ENCODE measurements at regions not wholly inside any gene's neighbourhood (a gene's known extent, or its start where the extent isn't known, plus 50 kb on each side); places are given as distances from the start of the nearest gene placed in this dataset.

DNA sequence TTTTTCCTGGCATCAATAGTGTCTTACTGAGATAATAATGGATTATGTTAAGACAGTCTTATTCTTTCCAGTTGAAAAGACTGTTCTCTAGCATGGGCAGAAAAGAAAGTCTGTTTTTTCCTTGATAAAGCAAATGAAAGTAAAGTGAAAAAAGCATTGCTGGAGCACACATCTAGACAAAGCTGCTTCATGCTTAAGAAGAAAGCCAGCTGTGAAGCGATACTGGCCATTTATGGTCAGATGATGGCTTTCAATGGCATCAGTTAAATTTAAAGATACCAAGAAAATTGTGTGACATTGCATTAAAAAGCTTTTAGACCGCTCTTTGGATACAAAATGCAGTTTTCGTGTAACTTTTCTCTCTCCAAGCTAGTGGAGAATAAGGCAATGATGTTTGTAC, 242.1 kb upstream of the TRAM1L1 start:
- DNase-seq, result no peak

DNA sequence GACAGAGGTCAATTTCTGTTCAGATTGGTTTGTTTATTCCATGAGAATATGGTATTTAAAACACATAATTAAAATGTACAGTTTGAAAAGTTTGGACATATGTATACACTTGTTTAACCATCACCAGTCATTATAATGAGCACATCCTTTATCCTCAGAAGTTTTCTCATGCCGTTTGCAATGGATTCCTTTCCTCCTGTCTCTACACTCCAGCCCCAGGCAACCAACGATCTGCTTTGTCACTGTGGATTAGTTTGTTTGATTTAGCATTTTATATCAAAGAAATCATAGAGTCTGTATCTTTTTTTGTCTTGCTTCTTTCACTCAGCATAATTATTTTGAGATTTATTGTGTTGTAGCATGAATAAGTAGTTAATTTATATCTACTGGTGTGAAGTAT, 243.0 kb upstream of the TRAM1L1 start:
- DNase-seq, result no peak

DNA sequence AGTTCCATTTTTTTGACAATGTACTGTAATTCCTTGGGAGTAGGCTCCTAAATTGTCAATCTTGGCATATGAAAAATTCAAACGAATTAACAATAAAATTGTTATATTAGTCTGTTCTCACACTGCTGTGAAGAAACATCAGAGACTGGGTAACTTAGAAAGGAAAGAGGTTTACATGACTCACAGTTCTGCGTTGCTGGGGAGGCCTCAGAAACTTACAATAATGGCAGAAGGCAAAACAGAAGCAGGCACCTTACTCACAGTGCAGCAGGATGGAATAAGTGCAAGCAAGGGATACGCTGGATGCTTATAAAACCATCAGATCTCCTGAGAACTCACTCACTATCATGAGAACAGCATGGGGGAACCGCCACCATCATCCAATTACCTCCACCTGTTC, 246.4 kb upstream of the TRAM1L1 start:
- no peak for DNase-seq

DNA sequence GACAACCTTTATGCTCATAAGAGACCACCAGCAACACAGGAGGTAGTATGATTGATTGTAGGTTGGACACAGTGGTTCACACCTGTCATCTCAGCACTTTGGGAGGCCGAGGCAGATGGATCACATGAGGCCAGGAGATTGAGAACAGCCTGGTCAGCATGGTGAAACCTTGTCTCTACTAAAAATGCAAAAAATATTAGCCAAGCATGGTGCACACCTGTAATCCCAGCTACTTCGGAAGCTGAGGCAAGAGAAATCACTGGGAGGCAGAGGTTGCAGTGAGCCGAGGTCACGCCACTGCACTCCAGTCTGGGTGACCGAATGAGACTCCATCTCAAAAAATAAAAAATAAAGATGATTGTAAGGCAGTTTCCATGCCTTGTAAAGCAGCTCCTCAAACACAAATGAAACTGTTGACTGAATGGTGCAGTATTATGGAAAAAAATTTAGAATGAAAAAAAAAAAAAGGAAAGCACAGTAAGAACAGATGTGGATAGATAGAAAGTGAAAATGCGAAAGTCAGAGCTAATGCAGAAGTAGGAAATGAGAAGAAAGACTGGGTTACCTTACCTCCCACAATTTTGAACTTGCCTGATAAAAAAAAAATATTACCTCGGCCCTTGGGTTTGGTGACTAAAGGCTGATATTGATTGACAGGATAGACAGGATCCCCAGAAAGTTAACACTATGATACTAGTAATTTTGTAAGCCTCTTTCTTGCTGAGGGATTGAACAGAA, 249.2 kb upstream of the TRAM1L1 start:
- DNase-seq, result no peak

DNA sequence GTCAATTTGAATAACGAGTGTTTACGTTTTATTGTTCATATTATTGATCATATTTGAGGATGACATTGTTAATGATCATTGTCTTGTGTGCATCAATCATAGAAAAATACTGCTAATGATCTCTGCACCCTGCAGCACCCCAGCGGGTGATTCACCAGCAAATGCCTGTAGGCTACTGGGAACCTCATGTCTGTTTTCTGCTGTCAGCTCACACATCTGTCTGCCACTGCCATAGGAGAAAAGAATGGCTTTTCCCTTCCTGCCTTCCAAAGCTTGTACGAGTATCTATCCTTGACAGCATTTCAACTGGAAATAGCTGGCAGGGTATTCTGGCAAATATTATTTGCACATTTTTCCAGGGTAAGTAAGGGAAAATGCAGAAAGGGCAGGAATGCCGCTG, 272.1 kb upstream of the TRAM1L1 start:
- DNase-seq, result no peak

DNA sequence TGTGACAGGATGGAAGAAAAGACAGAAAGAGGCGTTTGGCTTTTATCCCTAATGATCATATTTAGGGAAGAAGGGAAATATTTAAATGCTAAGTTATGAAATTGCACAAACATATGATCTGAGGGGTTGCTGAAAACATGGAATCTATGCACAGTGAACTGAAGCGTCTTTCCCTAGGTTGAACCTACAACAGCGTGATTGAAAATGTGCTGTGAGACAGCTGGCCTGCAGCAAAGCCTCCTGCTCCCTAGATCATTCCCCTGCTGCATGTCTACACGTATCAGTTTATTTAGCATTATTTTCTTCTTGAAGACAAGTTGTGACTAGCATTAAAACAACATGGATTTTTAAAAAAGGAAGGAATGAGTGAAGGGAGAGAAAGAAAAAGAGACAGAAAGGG, 272.5 kb upstream of the TRAM1L1 start:
- DNase-seq, result no peak

DNA sequence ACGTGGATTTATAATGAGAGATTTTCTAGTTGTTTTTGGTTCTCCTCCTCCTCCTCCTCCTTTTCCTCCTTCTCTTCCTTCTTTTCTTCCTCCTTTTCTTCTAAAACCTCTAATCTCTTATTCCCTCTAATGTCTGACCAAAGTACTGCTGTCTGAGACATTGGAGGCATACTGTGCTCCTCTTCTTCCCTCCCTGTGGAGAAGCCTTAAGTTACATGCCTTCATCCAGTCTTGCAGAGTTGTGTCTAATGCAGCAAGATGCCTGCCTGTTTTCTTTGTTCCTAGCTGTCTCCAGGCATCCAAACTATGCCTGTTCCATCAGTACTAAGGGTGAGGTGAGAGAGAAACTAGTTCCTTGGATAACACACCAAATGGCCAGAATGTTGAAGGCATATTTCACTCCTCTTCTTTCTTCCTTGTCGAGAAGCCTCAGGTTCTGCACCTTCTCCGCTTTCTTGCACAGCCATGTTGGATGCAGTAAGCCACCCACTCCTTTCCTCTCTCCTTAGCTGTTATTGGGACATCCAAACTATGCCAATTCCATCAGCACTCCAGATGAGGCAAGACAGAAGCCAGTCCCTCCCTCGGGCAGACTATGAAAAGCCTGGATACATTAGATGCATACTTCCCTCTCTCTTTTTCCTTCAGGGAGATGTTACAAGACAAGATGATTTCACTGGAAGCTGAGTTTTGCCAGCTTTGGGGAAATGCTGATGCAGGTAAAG, 285.7 kb upstream of the TRAM1L1 start:
- no peak for DNase-seq

DNA sequence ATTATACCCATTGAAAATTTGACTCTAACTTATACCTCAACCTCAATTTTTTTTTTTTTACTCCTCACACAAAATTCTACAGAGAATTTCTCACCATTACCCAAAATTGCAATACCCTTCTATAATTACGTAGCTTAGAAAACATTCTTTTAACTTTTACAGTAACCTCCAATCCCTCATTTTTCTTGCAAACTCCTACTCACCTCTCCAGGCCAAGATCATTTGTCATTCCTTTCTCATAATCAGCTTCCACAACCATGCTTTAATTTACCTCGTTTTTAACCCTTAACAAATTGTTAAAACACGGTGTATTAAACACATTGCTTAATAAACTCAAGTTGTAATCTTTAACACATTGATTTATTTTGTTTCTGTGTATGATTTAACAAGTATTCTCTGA, 289.7 kb upstream of the TRAM1L1 start:
- no peak for DNase-seq

DNA sequence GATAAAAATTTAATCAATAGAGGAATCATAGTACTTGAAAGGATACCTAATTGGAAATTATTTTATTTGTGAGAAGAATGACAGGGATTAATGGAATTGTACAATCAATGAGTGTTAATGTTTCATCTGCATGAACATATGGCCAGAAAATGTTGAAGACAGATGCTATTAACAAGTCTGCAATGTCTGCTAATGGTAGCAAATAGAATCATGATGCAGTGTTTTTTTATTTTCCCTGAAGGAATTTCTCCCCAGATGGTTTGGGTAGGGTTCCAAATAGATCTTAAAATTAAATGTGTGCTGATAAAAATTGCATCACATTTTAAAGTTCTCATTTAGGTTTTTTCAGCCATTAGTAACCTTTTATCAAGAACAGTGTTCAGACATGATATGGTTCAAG, 291.3 kb upstream of the TRAM1L1 start:
- DNase-seq, result no peak

DNA sequence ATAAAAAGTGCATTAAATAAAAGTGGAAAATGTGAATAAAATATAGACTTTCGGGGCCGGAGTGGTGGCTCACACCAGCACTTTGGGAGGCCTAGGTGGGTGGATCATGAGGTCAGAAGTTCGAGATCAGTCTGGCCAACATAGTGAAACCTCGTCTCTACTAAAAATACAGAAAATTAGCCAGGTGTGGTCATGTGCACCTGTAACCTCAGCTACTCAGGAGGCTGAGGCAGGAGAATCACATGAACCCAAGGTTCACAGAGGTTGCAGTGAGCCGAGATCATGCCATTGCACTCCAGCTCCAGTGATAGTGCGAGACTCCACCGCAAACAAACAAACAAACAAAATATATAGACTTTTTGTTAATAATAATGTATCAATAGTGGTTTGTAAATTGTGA, 293.6 kb upstream of the TRAM1L1 start:
- no peak for DNase-seq

DNA sequence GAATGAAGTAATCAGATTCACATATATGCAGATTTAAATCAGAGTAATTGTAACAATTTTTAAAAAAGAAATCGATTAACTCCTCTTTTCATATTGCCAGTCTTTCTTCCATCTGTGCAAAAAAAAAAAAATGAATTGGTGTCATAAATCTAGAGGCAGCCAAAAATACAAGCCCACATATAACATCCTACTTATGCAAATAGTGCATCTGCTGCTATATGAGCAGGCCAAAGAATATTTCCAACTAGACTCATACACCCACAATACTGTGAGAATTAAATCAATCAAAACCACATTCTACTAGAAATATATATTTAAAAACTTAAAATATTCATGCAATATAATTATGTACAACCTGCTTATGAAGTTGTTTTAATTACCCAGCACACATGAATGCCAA, 298.1 kb upstream of the TRAM1L1 start:
- DNase-seq, result no peak

DNA sequence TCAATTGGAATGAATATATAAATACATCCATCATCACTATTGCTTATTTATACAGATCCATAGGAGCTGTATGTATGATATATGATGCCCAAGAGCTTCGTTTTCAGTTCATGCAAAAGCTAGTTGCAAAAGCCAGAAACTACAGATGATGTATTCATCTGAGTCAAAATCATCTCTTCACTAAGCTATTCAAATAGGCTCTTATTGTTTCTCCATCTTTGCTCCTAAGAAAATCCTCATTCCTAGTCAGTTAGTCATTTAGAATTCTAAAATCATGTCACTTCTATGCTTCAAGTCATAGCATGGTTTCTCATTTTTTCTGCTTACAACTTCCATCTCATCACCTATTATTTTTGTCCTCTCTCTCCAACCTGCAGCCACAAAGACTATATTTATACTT, 300.1 kb upstream of the TRAM1L1 start:
- DNase-seq, result no peak

DNA sequence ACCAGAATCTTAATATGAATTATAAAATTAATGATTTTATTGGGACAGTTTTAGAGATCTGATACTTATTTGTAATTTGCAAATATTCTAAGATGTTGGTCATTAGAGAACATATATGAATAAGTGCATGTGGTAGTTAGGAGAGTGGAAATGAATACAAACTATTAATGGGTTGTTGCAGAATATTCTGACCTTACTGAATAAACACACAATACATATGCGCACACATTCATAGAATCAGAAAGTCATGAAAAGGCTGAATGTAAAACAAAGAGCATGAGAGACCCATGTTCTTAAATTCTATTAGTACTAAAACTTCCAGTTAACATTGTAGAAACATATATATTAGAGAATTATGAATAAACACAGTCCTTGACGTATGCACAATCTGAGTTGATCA, 301.7 kb upstream of the TRAM1L1 start:
- no peak for DNase-seq

DNA sequence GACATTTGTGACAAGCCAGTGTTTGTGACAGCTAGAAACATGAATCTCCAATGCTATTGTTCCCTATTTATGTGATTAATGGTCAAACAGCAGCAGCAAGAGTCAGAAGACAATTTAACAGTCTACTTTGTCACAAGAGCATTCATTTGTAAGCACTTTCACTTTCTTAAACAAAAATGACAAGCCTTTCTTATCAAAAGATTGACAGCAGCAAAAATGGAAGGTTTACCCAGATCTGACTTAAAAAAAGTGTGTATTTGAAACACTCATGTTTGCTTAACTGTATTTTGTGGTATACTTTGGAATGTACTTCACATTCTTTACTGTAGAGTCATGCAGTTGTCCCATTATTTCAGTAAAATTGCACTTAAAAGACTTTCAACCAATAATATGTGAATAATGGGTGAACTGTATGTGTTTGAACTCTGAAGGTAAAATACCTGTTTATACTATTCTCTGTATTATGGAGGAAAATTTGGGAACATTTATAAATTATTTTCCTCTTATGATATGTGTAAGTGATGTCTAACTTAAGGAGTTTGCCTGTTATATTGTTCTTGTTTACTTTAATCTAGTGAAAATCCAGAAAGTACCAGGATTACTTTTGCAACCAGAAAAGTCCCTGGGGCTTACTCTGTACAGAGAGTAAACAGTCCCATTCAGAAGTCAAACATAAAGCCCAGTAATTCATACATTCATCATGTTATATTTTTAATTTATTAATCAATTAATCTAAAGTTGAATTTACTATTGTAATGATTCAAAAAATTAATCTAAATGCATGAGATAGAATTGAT, 314.9 kb upstream of the TRAM1L1 start:
- no peak for DNase-seq

DNA sequence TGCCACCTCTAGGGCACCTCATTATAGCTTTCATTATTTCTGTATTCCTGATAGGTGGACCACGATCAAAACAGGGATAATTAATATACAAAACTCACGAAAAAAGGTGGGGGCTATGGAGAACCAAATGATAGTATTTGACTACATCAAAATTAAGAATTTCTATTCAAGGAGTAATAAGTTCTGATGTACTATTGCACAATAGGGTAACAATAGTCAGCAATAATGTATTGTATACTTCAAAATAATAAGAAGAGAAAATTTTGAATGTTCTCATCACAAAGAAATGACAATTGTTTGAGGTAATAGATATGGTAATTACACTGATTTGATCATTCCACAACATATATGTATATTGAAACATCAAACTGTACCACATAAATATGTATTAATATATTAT, 327.3 kb upstream of the TRAM1L1 start:
- DNase-seq, result no peak

DNA sequence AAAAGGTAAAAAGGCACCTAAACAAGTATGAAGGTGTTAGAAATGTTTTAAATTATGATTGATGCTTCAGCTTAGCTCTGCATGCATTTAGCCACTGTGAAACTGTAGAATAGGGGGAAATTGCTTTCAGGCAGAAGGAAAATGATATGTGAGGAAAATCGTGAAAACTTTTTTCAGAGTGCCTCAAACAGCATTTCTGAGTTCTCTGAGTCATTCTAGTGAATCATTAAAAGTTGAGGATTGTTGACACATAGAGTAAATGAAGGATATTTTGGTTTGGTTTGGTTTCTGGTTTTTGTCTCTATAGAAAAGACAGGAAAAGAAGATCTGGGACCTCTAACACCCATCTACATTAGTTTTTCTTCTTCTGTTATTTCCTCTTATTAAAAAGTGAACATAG, 332.5 kb upstream of the TRAM1L1 start:
- DNase-seq, result no peak

DNA sequence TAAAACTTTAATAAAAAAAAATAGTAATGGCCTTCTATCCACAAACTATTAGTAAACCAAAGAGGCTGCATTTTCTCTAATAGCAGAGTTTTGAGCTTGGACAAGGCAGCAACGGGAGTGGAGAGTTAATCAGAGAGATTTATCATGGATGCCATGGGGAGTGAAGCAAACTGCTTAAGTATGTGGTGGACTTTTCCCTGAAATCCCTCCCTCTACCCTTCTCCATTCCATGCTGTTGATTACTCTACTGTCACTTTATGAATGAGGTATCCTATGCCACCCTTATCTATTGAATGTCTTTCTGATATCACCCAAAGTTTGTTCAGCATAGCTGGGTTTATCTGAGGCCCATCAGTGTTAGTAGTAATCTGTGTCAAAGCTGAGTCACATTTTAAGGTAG, 335.6 kb upstream of the TRAM1L1 start:
- DNase-seq, result no peak

DNA sequence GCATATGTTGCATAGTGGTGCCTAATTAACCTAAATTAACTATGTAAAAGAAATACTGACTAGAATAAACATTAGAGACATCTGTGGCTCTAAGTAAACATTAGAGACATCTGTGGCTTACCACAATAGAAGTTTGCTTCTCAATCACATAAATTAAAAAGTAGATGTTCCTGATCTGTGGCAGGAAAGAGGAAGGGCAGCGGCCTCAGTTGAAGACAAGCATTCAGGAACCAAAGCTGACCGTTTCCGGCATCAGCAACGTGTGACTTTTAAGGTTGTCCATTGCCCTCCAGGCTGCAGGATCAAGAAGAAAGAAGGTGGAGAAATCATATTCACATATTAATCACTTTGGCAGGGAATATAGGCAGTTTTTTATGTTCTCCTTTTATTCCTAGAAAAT, 336.3 kb upstream of the TRAM1L1 start:
- no peak for DNase-seq

DNA sequence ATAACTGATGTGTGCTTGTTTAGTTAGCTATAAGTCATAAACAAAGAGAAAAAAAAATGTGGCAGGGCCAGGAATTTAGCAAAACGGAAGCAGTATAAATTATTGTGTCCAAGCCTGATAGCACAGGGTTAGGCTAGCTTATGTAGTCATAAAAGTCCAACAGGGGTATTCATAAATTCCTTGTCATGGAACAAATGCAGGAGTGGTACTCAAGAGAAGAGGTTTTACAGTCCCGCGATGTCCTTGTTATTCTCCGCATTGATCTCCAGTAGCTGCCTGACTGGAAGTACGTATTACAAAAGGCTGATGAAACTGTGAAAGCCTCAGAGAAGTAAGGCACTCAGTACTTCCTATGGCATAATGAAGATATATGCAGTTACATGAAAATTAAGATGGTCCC, 336.9 kb upstream of the TRAM1L1 start:
- DNase-seq, result no peak

DNA sequence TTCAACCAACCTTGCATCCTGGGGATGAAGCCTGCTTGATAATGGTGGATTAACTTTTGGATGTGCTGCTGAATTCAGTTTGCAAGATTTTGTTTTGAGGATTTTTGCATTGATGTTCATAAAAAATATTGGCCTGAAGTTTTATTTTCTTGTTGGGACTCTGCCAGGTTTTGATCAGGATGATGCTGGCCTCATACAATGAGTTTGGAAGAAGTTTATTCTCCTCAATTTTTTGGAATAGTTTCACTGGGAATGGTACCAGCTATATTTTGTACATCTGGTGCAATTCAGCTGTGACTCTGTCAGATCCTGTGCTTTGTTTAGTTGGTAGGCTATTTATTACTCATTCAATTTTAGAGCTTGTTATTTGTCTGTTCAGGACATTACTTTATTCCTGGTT, 340.3 kb upstream of the TRAM1L1 start:
- no peak for DNase-seq

DNA sequence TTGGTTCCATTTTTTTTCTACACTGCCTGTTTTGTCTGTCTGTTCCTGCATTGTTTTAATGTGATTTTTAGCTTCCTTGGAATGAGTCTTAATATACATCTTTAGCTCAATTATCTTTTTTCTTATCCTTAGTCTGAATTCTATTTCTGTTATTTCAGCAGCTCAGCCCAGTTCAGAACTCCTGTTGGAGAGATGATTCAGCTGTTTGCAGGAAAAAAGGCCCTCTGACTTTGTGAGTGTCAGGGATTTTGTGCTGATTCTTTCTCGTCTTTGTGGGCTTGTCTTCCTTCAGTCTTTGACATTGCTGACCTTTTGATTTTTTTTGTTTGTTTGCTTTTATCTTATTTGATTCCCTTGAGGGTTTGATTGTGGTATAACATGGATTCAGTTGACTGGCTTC, 343.2 kb upstream of the TRAM1L1 start:
- DNase-seq, result no peak

DNA sequence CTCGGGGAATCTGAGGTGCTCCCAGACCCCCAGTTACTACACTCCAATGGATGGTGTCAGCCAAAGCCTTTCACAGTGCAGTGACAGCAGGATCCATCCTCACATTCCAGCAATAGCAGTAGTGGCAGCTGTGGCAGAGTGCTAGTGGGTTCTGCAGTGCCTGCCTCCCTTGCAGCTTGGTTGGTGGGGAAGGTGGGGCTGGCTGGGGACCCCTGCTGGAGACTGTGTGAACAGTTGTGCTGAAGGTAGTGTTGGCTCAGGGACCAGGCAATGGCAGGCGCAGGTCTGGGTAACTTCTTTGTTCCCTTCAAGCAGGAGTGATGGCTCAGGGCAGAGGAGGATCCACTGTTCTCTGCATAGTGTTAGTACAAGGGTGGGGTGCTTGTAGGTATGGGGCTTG, 343.7 kb upstream of the TRAM1L1 start:
- DNase-seq, result no peak

DNA sequence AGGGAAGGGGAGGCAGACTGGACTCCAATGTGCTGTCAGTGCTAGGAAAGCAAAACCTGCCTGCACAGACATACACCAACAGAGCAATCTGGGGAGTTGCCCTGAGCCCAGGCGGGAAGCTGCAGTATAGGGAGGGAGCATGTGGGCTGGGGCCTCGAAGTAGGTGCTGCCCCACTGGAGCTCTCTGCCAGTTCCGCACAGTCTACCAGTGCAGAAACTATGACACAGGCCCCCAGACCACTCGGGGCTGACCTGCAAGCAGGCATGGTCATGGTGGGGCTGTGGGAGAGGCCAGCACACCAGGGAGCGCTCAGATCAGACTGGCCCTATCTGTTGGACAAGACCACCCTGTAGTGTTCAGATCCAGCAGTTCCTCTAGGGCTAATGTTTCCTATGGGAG, 344.1 kb upstream of the TRAM1L1 start:
- DNase-seq, result no peak

DNA sequence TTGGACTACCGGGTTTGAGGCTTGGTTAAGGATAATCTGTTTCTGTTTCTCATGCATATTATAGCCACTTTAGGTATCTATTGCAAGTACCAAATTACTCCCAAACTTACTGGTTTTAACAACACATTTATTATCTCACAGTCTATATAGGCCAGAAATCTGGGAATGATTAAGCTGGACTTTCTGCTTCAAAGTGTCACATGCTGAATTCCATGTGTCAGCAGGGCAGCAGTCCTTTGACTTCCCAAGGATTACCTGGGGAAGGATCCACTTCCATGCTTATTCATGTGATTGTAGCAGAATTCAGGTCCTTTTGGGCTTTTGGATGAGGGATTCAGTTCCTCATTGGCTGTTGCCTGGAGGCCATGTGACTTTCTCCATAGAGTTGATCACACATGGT, 349.0 kb upstream of the TRAM1L1 start:
- no peak for DNase-seq

Data from NCI-H1048 (cell line).